Immature natural killer cell (primary cell): ENCODE measurements at regions not wholly inside any gene's neighbourhood (a gene's known extent, or its start where the extent isn't known, plus 50 kb on each side); places are given as distances from the start of the nearest gene placed in this dataset.
"Not testable (repeated sequence)": the region's sequence is repeated elsewhere in the genome, so short reads cannot be mapped to it uniquely, and the experiment has no call there.

Experiments used
- DNase-seq, 3 donors: peaks; one replicate each; pipeline ENCODE4 v3.0.0; 2022; ENCODE audit warnings: mixed read lengths in 1 of 3
- H3K27ac Mint-ChIP-seq, 6 donors: one replicate each; pipeline ENCODE4 v1.8.0; 2020; ENCODE audit warnings: mixed read lengths in 6 of 6, mild to moderate bottlenecking in 5 of 6, inconsistent platforms in 4 of 6, moderate library complexity in 3 of 6
- H3K27me3 Mint-ChIP-seq, 3 donors: one replicate each; pipeline ENCODE4 v1.8.0; 2020 to 2021; ENCODE audit warnings: low read depth in 3 of 3, mild to moderate bottlenecking in 3 of 3, mixed read lengths in 3 of 3, moderate library complexity in 3 of 3, inconsistent platforms in 1 of 3
- H3K36me3 Mint-ChIP-seq, 3 donors: one replicate each; pipeline ENCODE4 v1.8.0; 2020; ENCODE audit warnings: mixed read lengths in 3 of 3, inconsistent platforms in 2 of 3, mild to moderate bottlenecking in 2 of 3
- H3K4me1 Mint-ChIP-seq, 2 donors: one replicate each; pipeline ENCODE4 v1.8.0; 2020; ENCODE audit warnings: inconsistent platforms in 2 of 2, mild to moderate bottlenecking in 2 of 2, mixed read lengths in 2 of 2, moderate library complexity in 1 of 2
- H3K4me3 Mint-ChIP-seq, 5 donors: one replicate each; pipeline ENCODE4 v1.8.0; 2020; ENCODE audit warnings: mild to moderate bottlenecking in 5 of 5, mixed read lengths in 5 of 5, inconsistent platforms in 3 of 5, moderate library complexity in 3 of 5
- H3K9me3 Mint-ChIP-seq, 6 donors: one replicate each; pipeline ENCODE4 v1.8.0; 2020; ENCODE audit warnings: mild to moderate bottlenecking in 6 of 6, mixed read lengths in 6 of 6, inconsistent platforms in 4 of 6, moderate library complexity in 3 of 6

DNA sequence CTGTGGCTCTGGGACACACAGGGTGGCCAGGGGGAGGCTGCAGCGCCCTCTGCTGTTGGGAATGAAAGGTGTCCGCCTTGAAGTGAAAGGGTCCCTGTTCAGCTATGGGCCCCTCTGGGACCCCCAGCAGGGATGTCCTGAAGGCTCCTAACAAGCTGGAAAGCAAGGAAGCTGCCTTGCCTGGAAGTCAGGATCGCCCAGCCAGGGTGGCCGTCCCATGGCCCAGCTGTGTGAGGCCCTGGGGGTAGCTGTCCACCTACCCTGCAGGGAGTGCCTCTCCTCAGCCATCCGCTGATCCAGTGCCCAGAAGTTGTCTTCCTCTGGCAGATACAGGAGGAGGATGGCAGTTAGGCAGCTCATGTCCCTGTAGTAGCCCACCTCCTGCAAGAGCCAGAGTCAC lies 143.4 kb upstream of the ZNG1F start:
- DNase-seq, H3K27me3 Mint-ChIP-seq, H3K9me3 Mint-ChIP-seq, H3K36me3 Mint-ChIP-seq, H3K4me1 Mint-ChIP-seq, H3K4me3 Mint-ChIP-seq, H3K27ac Mint-ChIP-seq: not testable (repeated sequence)

DNA sequence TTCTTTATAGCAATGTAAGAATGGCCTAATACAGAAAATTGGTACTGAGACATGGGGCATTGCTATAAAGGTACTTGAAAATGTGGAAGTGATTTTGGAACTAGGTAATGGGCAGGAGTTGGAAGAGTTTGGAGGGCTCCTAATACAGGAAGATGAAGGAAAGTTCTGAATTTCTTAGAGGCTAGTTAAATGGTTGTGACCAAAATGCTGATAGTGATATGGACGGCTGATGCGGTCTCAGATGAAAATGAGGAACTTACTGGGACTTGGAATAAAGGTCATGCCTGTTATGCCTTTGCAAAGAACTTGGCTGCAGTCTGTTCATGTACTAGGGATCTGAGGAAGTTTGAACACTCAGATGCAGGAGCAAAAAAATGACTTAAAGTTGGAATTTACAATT lies 132.2 kb upstream of the ZNG1F start:
- not testable (repeated sequence) for DNase-seq, H3K4me1 Mint-ChIP-seq, H3K9me3 Mint-ChIP-seq, H3K36me3 Mint-ChIP-seq, H3K27ac Mint-ChIP-seq, H3K27me3 Mint-ChIP-seq, H3K4me3 Mint-ChIP-seq

GRCh38 chr9:41308953-41309352 lies 119.8 kb upstream of the ZNG1F start:
- H3K27ac Mint-ChIP-seq, H3K4me3 Mint-ChIP-seq, H3K4me1 Mint-ChIP-seq, H3K36me3 Mint-ChIP-seq, H3K9me3 Mint-ChIP-seq, H3K27me3 Mint-ChIP-seq, DNase-seq: not testable (repeated sequence)

GRCh38 chr9:41285744-41286143 lies 96.6 kb upstream of the ZNG1F start:
- not testable (repeated sequence) for H3K27ac Mint-ChIP-seq, H3K27me3 Mint-ChIP-seq, H3K4me1 Mint-ChIP-seq

GRCh38 chr9:41280299-41281238 lies 91.5 kb upstream of the ZNG1F start:
- not testable (repeated sequence) for H3K27me3 Mint-ChIP-seq, DNase-seq, H3K4me1 Mint-ChIP-seq, H3K27ac Mint-ChIP-seq, H3K36me3 Mint-ChIP-seq, H3K9me3 Mint-ChIP-seq, H3K4me3 Mint-ChIP-seq

More at GRCh38 chr9:41285744-41286143, 96.6 kb upstream of the ZNG1F start:
- not testable (repeated sequence) for H3K9me3 Mint-ChIP-seq, H3K4me3 Mint-ChIP-seq, DNase-seq, H3K36me3 Mint-ChIP-seq

- H3K27ac Mint-ChIP-seq, H3K9me3 Mint-ChIP-seq, H3K4me1 Mint-ChIP-seq, H3K36me3 Mint-ChIP-seq, DNase-seq, H3K4me3 Mint-ChIP-seq, H3K27me3 Mint-ChIP-seq: not testable (repeated sequence)
These were observed 90.3 kb upstream of the ZNG1F start for GRCh38 chr9:41279437-41279836.

DNA sequence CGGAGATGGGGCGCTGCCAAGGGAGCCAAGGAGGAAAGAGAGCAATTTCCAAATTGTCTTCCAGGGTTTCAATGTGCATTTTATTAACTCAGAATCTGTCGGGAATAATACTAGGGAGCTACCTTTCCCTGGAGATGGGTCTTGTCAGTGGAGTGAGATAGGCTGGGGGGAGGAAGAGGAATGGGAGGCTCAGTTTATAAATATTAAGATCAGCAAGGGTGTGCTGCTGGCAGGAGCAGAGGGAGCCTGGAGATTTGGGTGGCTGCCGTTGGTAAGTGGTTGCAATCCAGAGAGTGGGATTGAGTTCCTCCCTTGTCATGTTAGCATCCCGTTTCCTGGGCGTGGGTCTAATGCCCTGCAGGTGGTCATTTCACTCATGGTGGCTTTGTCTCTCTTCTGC lies 89.9 kb upstream of the ZNG1F start:
- not testable (repeated sequence) for DNase-seq, H3K27me3 Mint-ChIP-seq, H3K9me3 Mint-ChIP-seq, H3K4me3 Mint-ChIP-seq, H3K4me1 Mint-ChIP-seq, H3K27ac Mint-ChIP-seq, H3K36me3 Mint-ChIP-seq

DNA sequence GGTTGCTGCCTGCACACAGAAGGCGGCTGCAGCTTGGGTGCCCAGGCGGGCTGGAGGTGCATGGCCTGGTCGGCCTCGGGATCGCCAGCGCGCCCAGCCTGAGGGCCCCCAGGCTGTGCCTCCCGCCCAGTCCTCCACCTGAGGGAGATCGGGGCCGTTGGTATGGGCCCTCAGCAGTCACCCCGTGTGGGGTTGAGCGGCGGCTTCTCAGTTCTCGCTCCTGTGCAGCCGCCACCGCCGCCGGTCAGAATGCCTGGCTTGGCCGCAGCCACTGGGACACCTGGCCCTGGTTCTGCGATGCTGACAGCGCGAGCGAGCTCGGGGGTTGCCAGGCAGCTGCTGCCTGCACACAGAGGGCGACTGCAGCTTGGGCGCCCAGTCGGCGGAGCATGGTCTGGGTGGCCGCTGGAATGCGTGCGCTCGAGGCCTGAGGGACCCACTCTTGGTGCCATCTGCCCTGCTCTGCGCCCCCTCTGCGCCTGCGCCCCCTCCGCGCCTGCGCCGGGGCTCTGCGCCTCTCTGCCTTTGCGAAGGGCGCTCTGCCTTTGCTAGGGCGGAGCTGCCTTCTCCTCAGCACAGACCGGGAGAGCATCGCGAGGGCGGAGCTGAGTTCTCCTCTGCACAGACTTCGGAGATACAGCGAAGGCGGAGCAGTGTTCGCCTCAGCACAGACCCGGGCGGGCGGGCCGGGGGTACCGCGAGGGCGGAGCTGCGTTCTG lies 84.6 kb upstream of the ZNG1F start:
- peak; percentile 54 to 81 (median 67) for DNase-seq
- H3K4me1 Mint-ChIP-seq, H3K36me3 Mint-ChIP-seq, H3K9me3 Mint-ChIP-seq, H3K27me3 Mint-ChIP-seq: not testable (repeated sequence)
- Mint-ChIP-seq H3K4me3 (peak overlapping the region; percentile 62 to 82 (median 74)), H3K27ac (peak overlapping the region in 1 of 6 donors; percentile 61)

DNA sequence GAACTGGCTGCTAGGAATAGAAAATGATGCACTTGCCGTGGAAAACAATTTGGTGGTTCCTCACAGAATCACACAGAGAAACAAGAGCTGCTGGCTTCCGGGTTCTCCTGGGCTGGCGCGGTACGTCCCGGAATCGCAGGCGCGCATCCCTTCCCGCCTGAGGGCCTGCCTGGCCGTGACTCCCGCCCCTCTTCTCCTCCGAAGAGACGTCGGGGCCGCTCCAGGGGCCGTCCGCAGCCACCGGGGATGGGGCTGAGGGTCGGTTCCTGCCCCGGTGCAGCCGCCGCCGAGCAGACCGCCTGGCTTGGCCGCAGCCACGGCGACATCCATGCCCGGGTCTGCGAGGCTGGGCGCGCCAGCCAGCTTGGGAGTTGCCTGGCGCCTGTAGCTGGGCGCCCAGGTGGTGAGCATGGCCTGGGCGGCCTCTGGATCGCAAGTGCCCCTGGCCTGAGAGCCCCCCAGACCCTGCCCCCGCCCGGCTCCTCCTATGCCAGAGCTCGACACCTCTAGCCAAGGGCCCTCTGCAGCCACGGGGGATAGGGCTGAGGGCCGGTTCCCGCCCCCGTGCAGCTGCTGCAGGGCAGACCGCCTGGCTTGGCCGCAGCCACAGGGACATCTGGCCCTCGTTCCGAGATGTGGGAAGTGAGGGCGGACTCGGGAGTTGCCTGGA lies 83.9 kb upstream of the ZNG1F start:
- not testable (repeated sequence) for H3K27ac Mint-ChIP-seq, H3K9me3 Mint-ChIP-seq, H3K27me3 Mint-ChIP-seq, H3K36me3 Mint-ChIP-seq, H3K4me1 Mint-ChIP-seq
- DNase-seq = peak; percentile 28 to 55 (median 42)
- peak overlapping the region in 2 of 5 donors; percentile 42 to 51 for H3K4me3 Mint-ChIP-seq

GRCh38 chr9:41270992-41271391 lies 81.9 kb upstream of the ZNG1F start:
- H3K4me3 Mint-ChIP-seq, H3K27me3 Mint-ChIP-seq, H3K36me3 Mint-ChIP-seq, H3K9me3 Mint-ChIP-seq, DNase-seq, H3K4me1 Mint-ChIP-seq, H3K27ac Mint-ChIP-seq: not testable (repeated sequence)

GRCh38 chr9:41269471-41269870 lies 80.4 kb upstream of the ZNG1F start:
- not testable (repeated sequence) for H3K36me3 Mint-ChIP-seq, H3K4me1 Mint-ChIP-seq

DNA sequence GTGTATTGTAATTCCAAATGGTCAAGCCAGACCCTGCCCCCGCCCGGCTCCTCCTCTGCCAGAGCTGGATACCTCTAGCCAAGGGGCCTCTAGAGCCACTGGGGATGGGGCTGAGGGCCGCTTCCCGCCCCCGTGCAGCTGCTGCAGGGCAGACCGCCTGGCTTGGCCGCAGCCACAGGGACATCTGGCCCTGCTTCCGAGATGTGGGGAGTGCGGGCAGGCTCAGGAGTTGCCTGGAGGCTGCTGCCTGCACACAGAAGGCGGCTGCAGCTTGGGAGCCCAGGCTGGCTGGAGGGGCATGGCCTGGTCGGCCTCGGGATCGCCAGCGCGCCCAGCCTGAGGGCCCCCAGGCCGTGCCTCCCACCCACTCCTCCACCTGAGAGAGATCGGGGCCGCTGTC lies 79.9 kb upstream of the ZNG1F start:
- H3K4me3 Mint-ChIP-seq, H3K27me3 Mint-ChIP-seq, H3K9me3 Mint-ChIP-seq, H3K4me1 Mint-ChIP-seq, H3K27ac Mint-ChIP-seq, H3K36me3 Mint-ChIP-seq, DNase-seq: not testable (repeated sequence)

More at GRCh38 chr9:41269471-41269870, 80.4 kb upstream of the ZNG1F start:
- not testable (repeated sequence) for H3K4me3 Mint-ChIP-seq, H3K27ac Mint-ChIP-seq, H3K27me3 Mint-ChIP-seq, DNase-seq, H3K9me3 Mint-ChIP-seq

DNA sequence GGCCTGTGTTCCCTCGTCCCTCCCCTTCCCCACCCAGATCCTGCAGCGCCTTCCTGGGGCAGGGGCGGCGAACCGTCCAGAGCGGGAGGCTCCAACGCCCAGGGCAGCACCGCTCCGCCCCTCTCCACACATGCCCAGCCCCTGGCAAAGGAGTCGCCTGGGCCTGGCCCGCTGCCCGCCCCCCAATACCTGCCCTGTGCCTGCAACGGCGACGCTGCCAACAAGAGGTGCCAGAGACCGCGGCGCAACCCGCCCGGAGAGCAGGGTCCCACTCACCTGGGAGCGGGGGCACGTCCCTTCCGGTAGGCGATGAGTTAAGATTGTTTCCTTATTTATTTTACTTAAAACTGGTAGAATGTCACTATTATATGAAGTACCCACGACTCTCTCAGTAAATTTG lies 77.5 kb upstream of the ZNG1F start:
- H3K9me3 Mint-ChIP-seq, H3K27me3 Mint-ChIP-seq, H3K36me3 Mint-ChIP-seq, H3K27ac Mint-ChIP-seq, H3K4me3 Mint-ChIP-seq, DNase-seq, H3K4me1 Mint-ChIP-seq: not testable (repeated sequence)

DNA sequence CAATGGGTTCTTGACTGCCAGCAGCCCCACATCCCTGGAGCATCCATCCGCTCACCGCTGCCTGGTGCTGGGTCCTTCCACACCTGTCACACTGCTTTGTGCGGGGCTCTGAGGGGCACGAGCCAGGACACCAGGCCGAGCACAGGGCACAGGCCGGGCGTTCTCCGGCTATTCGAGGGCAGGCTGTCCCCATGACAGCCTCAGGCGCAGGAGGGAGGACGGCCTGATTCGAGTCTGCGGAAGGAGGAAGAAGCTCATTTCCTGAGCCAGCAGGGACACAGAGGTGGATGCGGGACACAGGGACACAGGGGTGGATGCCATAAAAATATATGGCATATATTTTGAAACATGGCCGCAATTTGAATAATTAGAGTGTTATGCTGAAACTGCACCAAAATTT lies 76.9 kb upstream of the ZNG1F start:
- not testable (repeated sequence) for H3K4me1 Mint-ChIP-seq, H3K27ac Mint-ChIP-seq, H3K27me3 Mint-ChIP-seq, H3K36me3 Mint-ChIP-seq, DNase-seq, H3K4me3 Mint-ChIP-seq, H3K9me3 Mint-ChIP-seq
